Esophagus squamous epithelium (tissue), 4 donors: ENCODE measurements at regions not wholly inside any gene's neighbourhood (a gene's known extent, or its start where the extent isn't known, plus 50 kb on each side); places are given as distances from the start of the nearest gene placed in this dataset.

Experiments
- CTCF ChIP-seq, 6 experiments: fragments of 450-650 bp in 4 of 6; fragments of 200-600 bp in 2 of 6; sonication (generic) in 2 of 6; IDR thresholded peaks; one replicate each; pipeline ENCODE4 v1.5.1; 2016 to 2019; ENCODE audit warnings: antibody characterized with exemption in 6 of 6, mild to moderate bottlenecking in 4 of 6, moderate library complexity in 4 of 6
- POLR2A ChIP-seq, 4 donors: fragments of 450-650 bp; IDR thresholded peaks; one replicate each; pipeline ENCODE4 v1.6.1; 2017; ENCODE audit warnings: antibody characterized with exemption in 4 of 4, mild to moderate bottlenecking in 4 of 4, moderate library complexity in 3 of 4

- TF ChIP-seq CTCF (IDR thresholded peaks at IDR 0.05) (no peak), POLR2A (IDR thresholded peaks at IDR 0.05) (no peak)
Observed at GRCh38 chr1:116291024-116291423, 82.0 kb upstream of the ATP1A1 start.
